ENCODE measurements at regions not wholly inside any gene's neighbourhood (a gene's known extent, or its start where the extent isn't known, plus 50 kb on each side); places are given as distances from the start of the nearest gene placed in this dataset.

- Histone ChIP-seq H3K9me3 (replicated peaks in 1 of 3) (no peaks in the 10 kb centered on the region), H3K4me3 (no peak overlapping the region), H3K27me3 (no peaks in the 10 kb centered on the region), H3K36me3 (replicated peaks in 1 of 2) (no peaks in the 10 kb centered on the region), H3K27ac (no peak overlapping the region), H3K4me1 (replicated peaks in 1 of 2) (no peaks in the 10 kb centered on the region)
- no peak for DNase-seq
- intact Hi-C loops (cut with DNase I), result no loop called here
- TF ChIP-seq POLR2A (IDR thresholded peaks at IDR 0.05) (no peak), CTCF (IDR thresholded peaks at IDR 0.05) (no peak)
- 78 to 85% (median 84%) methylated on average over 10 of the region's 10 CpGs for WGBS, 4 donors
These were observed 154.9 kb upstream of the MPPED2 start for GRCh38 chr11:30741039-30741550.

GRCh38 chr11:30740091-30740490 is 153.9 kb upstream of the MPPED2 start:
- intact Hi-C loops (cut with DNase I), result no loop called here
- H3K36me3 ChIP-seq (replicated peaks in 1 of 2), result no peaks in the 10 kb centered on the region
- no peak overlapping the region for H3K4me3 ChIP-seq
- no peaks in the 10 kb centered on the region for H3K4me1 ChIP-seq (replicated peaks in 1 of 2)
- H3K9me3 ChIP-seq (replicated peaks in 1 of 3), result no peaks in the 10 kb centered on the region
- H3K27ac ChIP-seq, result no peak overlapping the region
- H3K27me3 ChIP-seq, result no peaks in the 10 kb centered on the region
- WGBS, 4 donors, result 64 to 95% (median 81%) methylated on average over 1 of the region's 1 CpG
- no peak for DNase-seq
- TF ChIP-seq POLR2A (IDR thresholded peaks at IDR 0.05) (no peak), CTCF (IDR thresholded peaks at IDR 0.05) (no peak)

GRCh38 chr11:30735946-30736345 is 149.8 kb upstream of the MPPED2 start:
- H3K27ac ChIP-seq, result no peak overlapping the region
- intact Hi-C loops (cut with DNase I), result no loop called here
- no peaks in the 10 kb centered on the region for H3K9me3 ChIP-seq (replicated peaks in 1 of 3)
- no peak for TF ChIP-seq CTCF (IDR thresholded peaks at IDR 0.05)
- TF ChIP-seq POLR2A (IDR thresholded peaks at IDR 0.05), result no peak
- no peak overlapping the region for H3K4me3 ChIP-seq
- DNase-seq, result no peak
- H3K4me1 ChIP-seq (replicated peaks in 1 of 2), result no peaks in the 10 kb centered on the region
- no peaks in the 10 kb centered on the region for H3K36me3 ChIP-seq (replicated peaks in 1 of 2)
- no peaks in the 10 kb centered on the region for H3K27me3 ChIP-seq

- H3K4me1 ChIP-seq (replicated peaks in 1 of 2), result no peaks in the 10 kb centered on the region
- H3K27me3 ChIP-seq, result no peaks in the 10 kb centered on the region
- H3K27ac ChIP-seq, result no peak overlapping the region
- H3K36me3 ChIP-seq (replicated peaks in 1 of 2), result no peaks in the 10 kb centered on the region
- no peak for DNase-seq
- intact Hi-C loops (cut with DNase I), result no loop called here
- TF ChIP-seq CTCF (IDR thresholded peaks at IDR 0.05) (no peak), POLR2A (IDR thresholded peaks at IDR 0.05) (no peak)
- no peaks in the 10 kb centered on the region for H3K9me3 ChIP-seq (replicated peaks in 1 of 3)
- WGBS, 4 donors, result 75 to 93% (median 90%) methylated on average over 1 of the region's 1 CpG
- H3K4me3 ChIP-seq, result no peak overlapping the region
These were observed 147.6 kb upstream of the MPPED2 start for GRCh38 chr11:30733748-30734147.
